MM.1S (cell line): ENCODE measurements at regions not wholly inside any gene's neighbourhood (a gene's known extent, or its start where the extent isn't known, plus 50 kb on each side); places are given as distances from the start of the nearest gene placed in this dataset.

Experiments
- DNase-seq: peaks from one replicate; pipeline ENCODE4 v3.0.0-alpha.2; 2015
- H2AFZ ChIP-seq: fragments of 300-600 bp; sonication (generic); 2 replicates; pipeline ENCODE4 v1.6.0; 2016; ENCODE audit warnings: antibody characterized with exemption, low read length
- H3F3A ChIP-seq: fragments of 300-600 bp; sonication (generic); 2 replicates; pipeline ENCODE4 v1.6.1; 2016; ENCODE audit warnings: mild to moderate bottlenecking, antibody characterized with exemption, low read length, moderate library complexity, mixed read lengths; ENCODE audit not compliant: insufficient read depth
- H3K27ac ChIP-seq: fragments of 300-600 bp; sonication (generic); 2 replicates; pipeline ENCODE4 v1.5.1; 2016; ENCODE audit warnings: mild to moderate bottlenecking, low read length
- H3K27me3 ChIP-seq: fragments of 300-600 bp; sonication (generic); replicated peaks from 2 replicates; pipeline ENCODE4 v1.6.0; 2016; ENCODE audit warnings: low read length; ENCODE audit not compliant: insufficient read depth
- H3K36me3 ChIP-seq: fragments of 300-600 bp; sonication (generic); replicated peaks from 2 replicates; pipeline ENCODE4 v1.6.1; 2016; ENCODE audit warnings: mild to moderate bottlenecking, low read length, mixed read lengths; ENCODE audit not compliant: insufficient read depth
- H3K4me1 ChIP-seq: fragments of 300-600 bp; sonication (generic); 2 replicates; pipeline ENCODE4 v1.6.1; 2016; ENCODE audit warnings: low read length, mixed read lengths
- H3K4me2 ChIP-seq: fragments of 300-600 bp; sonication (generic); 2 replicates; pipeline ENCODE4 v1.6.0; 2016; ENCODE audit warnings: low read depth, low read length
- H3K4me3 ChIP-seq: fragments of 300-600 bp; sonication (generic); 2 replicates; pipeline ENCODE4 v1.5.1; 2016; ENCODE audit warnings: low read length, mixed read lengths
- H3K79me2 ChIP-seq: fragments of 300-600 bp; sonication (generic); 2 replicates; pipeline ENCODE4 v1.6.1; 2016; ENCODE audit warnings: mixed run types, low read length, mixed read lengths
- H3K9ac ChIP-seq: fragments of 300-600 bp; sonication (generic); 2 replicates; pipeline ENCODE4 v1.6.1; 2016; ENCODE audit warnings: low read length, mixed read lengths
- H3K9me2 ChIP-seq: fragments of 300-600 bp; sonication (generic); replicated peaks from 2 replicates; pipeline ENCODE4 v1.6.1; 2016; ENCODE audit warnings: mild to moderate bottlenecking, low read length, mixed read lengths; ENCODE audit not compliant: insufficient read depth
- H3K9me3 ChIP-seq: fragments of 300-600 bp; sonication (generic); replicated peaks from 2 replicates; pipeline ENCODE4 v1.6.1; 2016; ENCODE audit warnings: mild to moderate bottlenecking, low read length, mixed read lengths; ENCODE audit not compliant: insufficient read depth
- H4K20me1 ChIP-seq: fragments of 300-600 bp; sonication (generic); 2 replicates; pipeline ENCODE4 v1.6.1; 2016; ENCODE audit warnings: mild to moderate bottlenecking, low read length, moderate library complexity, mixed read lengths; ENCODE audit not compliant: insufficient read depth
- EZH2 ChIP-seq: fragments of 300-600 bp; sonication (generic); optimal IDR thresholded peaks from 2 replicates; pipeline ENCODE3; 2017; ENCODE audit warnings: low read depth, mild to moderate bottlenecking, antibody characterized with exemption, low read length, mixed read lengths
- EZH2phosphoT487 ChIP-seq: fragments of 300-600 bp; sonication (generic); IDR thresholded peaks from 2 replicates; pipeline ENCODE4 v1.6.1; 2018; ENCODE audit warnings: antibody characterized with exemption, low read length
- TF ChIP-seq, protein P1 (sequence below): fragments of 300-600 bp; sonication (generic); IDR thresholded peaks from 2 replicates; pipeline ENCODE4 v1.5.1; 2016; ENCODE audit warnings: antibody characterized with exemption, low read length, mixed read lengths

DNA sequence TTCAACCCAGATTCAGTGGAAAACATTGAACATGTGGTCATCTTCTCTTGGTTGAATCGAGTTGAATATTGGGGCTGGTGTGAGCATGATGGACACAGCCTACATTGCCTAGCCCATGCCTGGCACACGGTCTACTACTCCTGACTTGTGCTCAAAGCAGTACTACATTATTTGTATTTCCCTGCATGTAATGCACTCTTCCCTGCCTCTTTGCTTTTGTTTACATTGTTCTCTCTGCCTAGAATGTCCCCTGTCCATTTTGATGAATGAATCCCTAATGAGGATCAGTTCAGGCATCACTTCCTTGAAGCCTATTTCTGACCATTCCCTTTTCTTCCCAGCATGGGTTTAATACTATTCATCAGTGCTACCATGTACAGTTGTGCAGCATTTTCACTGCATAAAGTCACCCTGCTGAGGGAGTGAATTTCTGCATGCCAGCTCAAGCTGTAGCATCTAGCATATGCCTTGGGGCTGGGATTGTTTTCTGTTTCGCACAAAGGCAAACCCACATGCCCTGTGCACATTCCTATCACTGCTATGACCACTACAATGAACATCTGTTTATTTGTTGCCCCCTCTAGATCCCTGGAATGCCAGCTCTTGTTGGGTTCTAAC is 75.3 kb upstream of the CCN6 start:
- Histone ChIP-seq H4K20me1 (no peaks in the 10 kb centered on the region), H3K4me3 (no peak overlapping the region), H3F3A (no peaks in the 10 kb centered on the region), H3K9ac (no peak overlapping the region), H3K9me3 (no peaks in the 10 kb centered on the region), H3K9me2 (no peaks in the 10 kb centered on the region), H3K79me2 (no peaks in the 10 kb centered on the region), H3K4me1 (no peaks in the 10 kb centered on the region), H3K4me2 (no peak overlapping the region), H3K27me3 (no peaks in the 10 kb centered on the region), H3K36me3 (no peaks in the 10 kb centered on the region), H3K27ac (no peak overlapping the region), H2AFZ (no peak overlapping the region)
- no peak for TF ChIP-seq EZH2phosphoT487
- TF ChIP-seq, protein P1, sequence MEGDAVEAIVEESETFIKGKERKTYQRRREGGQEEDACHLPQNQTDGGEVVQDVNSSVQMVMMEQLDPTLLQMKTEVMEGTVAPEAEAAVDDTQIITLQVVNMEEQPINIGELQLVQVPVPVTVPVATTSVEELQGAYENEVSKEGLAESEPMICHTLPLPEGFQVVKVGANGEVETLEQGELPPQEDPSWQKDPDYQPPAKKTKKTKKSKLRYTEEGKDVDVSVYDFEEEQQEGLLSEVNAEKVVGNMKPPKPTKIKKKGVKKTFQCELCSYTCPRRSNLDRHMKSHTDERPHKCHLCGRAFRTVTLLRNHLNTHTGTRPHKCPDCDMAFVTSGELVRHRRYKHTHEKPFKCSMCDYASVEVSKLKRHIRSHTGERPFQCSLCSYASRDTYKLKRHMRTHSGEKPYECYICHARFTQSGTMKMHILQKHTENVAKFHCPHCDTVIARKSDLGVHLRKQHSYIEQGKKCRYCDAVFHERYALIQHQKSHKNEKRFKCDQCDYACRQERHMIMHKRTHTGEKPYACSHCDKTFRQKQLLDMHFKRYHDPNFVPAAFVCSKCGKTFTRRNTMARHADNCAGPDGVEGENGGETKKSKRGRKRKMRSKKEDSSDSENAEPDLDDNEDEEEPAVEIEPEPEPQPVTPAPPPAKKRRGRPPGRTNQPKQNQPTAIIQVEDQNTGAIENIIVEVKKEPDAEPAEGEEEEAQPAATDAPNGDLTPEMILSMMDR, result no peak
- no peak for DNase-seq

GRCh38 chr6:111979633-111980032 is 74.3 kb upstream of the CCN6 start:
- Histone ChIP-seq H3K27me3 (no peaks in the 10 kb centered on the region), H3K79me2 (no peaks in the 10 kb centered on the region), H3K4me3 (no peak overlapping the region), H3K4me1 (no peaks in the 10 kb centered on the region), H3K9me2 (no peaks in the 10 kb centered on the region), H2AFZ (no peak overlapping the region), H4K20me1 (no peaks in the 10 kb centered on the region), H3K27ac (no peak overlapping the region), H3K9me3 (no peaks in the 10 kb centered on the region), H3K9ac (no peak overlapping the region), H3K36me3 (no peaks in the 10 kb centered on the region), H3K4me2 (no peak overlapping the region), H3F3A (no peaks in the 10 kb centered on the region)
- DNase-seq, result no peak
- TF ChIP-seq EZH2 (no peak), EZH2phosphoT487 (no peak)
- TF ChIP-seq, protein P1, result no peak

DNA sequence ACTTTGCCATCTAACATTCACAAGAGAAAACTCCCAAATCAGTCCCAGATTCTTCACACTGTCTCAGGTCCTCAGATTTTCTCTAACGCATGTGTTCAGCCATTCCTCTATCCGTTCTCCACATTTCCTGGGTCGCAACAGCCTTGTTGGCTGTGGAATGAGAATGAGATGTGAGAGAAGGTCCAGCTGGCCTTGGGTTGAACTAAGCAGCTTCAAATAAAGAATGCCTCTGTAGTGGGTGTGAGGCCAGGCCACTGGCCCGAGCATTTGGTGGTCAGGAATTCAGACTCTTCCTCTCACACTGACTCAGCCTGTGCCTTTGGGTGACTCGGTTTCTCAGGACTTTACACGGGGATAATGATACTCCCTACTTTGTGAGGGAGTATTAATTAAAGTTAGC is 73.8 kb upstream of the CCN6 start:
- H3K79me2 ChIP-seq, result no peaks in the 10 kb centered on the region
- H3K4me2 ChIP-seq, result no peak overlapping the region
- no peaks in the 10 kb centered on the region for H3K27me3 ChIP-seq
- H2AFZ ChIP-seq, result no peak overlapping the region
- no peaks in the 10 kb centered on the region for H3K36me3 ChIP-seq
- H3K4me3 ChIP-seq, result no peak overlapping the region
- H3K9me3 ChIP-seq, result no peaks in the 10 kb centered on the region
- DNase-seq, result no peak
- H3K9me2 ChIP-seq, result no peaks in the 10 kb centered on the region
- TF ChIP-seq EZH2, result no peak
- TF ChIP-seq, protein P1, result no peak
- no peak overlapping the region for H3K27ac ChIP-seq
- no peaks in the 10 kb centered on the region for H3F3A ChIP-seq
- H3K4me1 ChIP-seq, result no peaks in the 10 kb centered on the region
- no peak overlapping the region for H3K9ac ChIP-seq
- H4K20me1 ChIP-seq, result no peaks in the 10 kb centered on the region
